Esophagus squamous epithelium (tissue), 4 donors: ENCODE measurements at regions not wholly inside any gene's neighbourhood (a gene's known extent, or its start where the extent isn't known, plus 50 kb on each side); places are given as distances from the start of the nearest gene placed in this dataset.

ENCODE experiments used
- CTCF ChIP-seq, 6 experiments: fragments of 450-650 bp in 4 of 6; fragments of 200-600 bp in 2 of 6; sonication (generic) in 2 of 6; IDR thresholded peaks; one replicate each; pipeline ENCODE4 v1.5.1; 2016 to 2019; ENCODE audit warnings: antibody characterized with exemption in 6 of 6, mild to moderate bottlenecking in 4 of 6, moderate library complexity in 4 of 6
- POLR2A ChIP-seq, 4 donors: fragments of 450-650 bp; IDR thresholded peaks; one replicate each; pipeline ENCODE4 v1.6.1; 2017; ENCODE audit warnings: antibody characterized with exemption in 4 of 4, mild to moderate bottlenecking in 4 of 4, moderate library complexity in 3 of 4

GRCh38 chr5:2373631-2374030, 377.8 kb downstream of the IRX2 start:
- no peak for TF ChIP-seq CTCF (IDR thresholded peaks at IDR 0.05)
- no peak for TF ChIP-seq POLR2A (IDR thresholded peaks at IDR 0.05)
